ENCODE measurements at regions not wholly inside any gene's neighbourhood (a gene's known extent, or its start where the extent isn't known, plus 50 kb on each side); places are given as distances from the start of the nearest gene placed in this dataset.

- TF ChIP-seq POLR2AphosphoS5 (IDR thresholded peaks at IDR 0.05; ENCODE audit: insufficient read depth in 1 of 2, low read depth in 1 of 2), result no peak
- TF ChIP-seq CTCF (IDR thresholded peaks at IDR 0.05), result no peak
These were observed 369.6 kb downstream of the NAF1 start for GRCh38 chr4:162797108-162797507.

Measured in vagina (tissue), 2 donors.